Inflammatory macrophage (primary cell): ENCODE measurements at regions not wholly inside any gene's neighbourhood (a gene's known extent, or its start where the extent isn't known, plus 50 kb on each side); places are given as distances from the start of the nearest gene placed in this dataset.
"Not testable (repeated sequence)": the region's sequence is repeated elsewhere in the genome, so short reads cannot be mapped to it uniquely, and the experiment has no call there.

Source experiments
- DNase-seq, 2 donors: peaks; one replicate each; pipeline ENCODE4 v3.0.0-alpha.2; 2020 to 2022

- DNase-seq: no peak
These were observed 1078.2 kb downstream of the ZPLD1 start for GRCh38 chr3:103513003-103513402.

- no peak for DNase-seq
These were observed 1080.3 kb downstream of the ZPLD1 start for GRCh38 chr3:103515116-103515515.

GRCh38 chr3:103516950-103517349, 1082.1 kb downstream of the ZPLD1 start:
- DNase-seq: no peak

GRCh38 chr3:103531327-103531726, 1096.5 kb downstream of the ZPLD1 start:
- DNase-seq: not testable (repeated sequence)

GRCh38 chr3:103532986-103533385, 1098.2 kb downstream of the ZPLD1 start:
- DNase-seq: no peak

- no peak for DNase-seq
These were observed 1119.6 kb downstream of the ZPLD1 start for GRCh38 chr3:103554451-103554850.

- not testable (repeated sequence) for DNase-seq
These were observed 1129.3 kb downstream of the ZPLD1 start for GRCh38 chr3:103564116-103564515.

GRCh38 chr3:103585809-103586208, 1151.0 kb downstream of the ZPLD1 start:
- no peak for DNase-seq

- DNase-seq: no peak
These were observed 1155.0 kb downstream of the ZPLD1 start for GRCh38 chr3:103589770-103590169.

- no peak for DNase-seq
These were observed 1166.0 kb downstream of the ZPLD1 start for GRCh38 chr3:103600844-103601243.

GRCh38 chr3:103601666-103602065, 1166.9 kb downstream of the ZPLD1 start:
- DNase-seq: no peak

- DNase-seq: no peak
These were observed 1174.7 kb downstream of the ZPLD1 start for GRCh38 chr3:103609472-103609871.

- no peak for DNase-seq
These were observed 1178.8 kb downstream of the ZPLD1 start for GRCh38 chr3:103613397-103614156.

GRCh38 chr3:103614719-103615118, 1179.9 kb downstream of the ZPLD1 start:
- no peak for DNase-seq

GRCh38 chr3:103617961-103618360, 1183.1 kb downstream of the ZPLD1 start:
- no peak for DNase-seq

- DNase-seq: no peak
These were observed 1189.5 kb downstream of the ZPLD1 start for GRCh38 chr3:103624271-103624670.

- no peak for DNase-seq
These were observed 1194.6 kb downstream of the ZPLD1 start for GRCh38 chr3:103629391-103629790.

GRCh38 chr3:103644450-103644849, 1209.6 kb downstream of the ZPLD1 start:
- no peak for DNase-seq

- no peak for DNase-seq
These were observed 1219.2 kb downstream of the ZPLD1 start for GRCh38 chr3:103653996-103654395.

- no peak for DNase-seq
These were observed 1222.9 kb downstream of the ZPLD1 start for GRCh38 chr3:103657756-103658155.

GRCh38 chr3:103660810-103661209, 1226.0 kb downstream of the ZPLD1 start:
- no peak for DNase-seq

- DNase-seq: no peak
These were observed 1227.8 kb downstream of the ZPLD1 start for GRCh38 chr3:103662591-103662990.

- DNase-seq: no peak
These were observed 1237.5 kb downstream of the ZPLD1 start for GRCh38 chr3:103672346-103672745.

- no peak for DNase-seq
These were observed 1250.1 kb downstream of the ZPLD1 start for GRCh38 chr3:103684904-103685303.

GRCh38 chr3:103685939-103686338, 1251.1 kb downstream of the ZPLD1 start:
- no peak for DNase-seq
